Immature natural killer cell (primary cell): ENCODE measurements at regions not wholly inside any gene's neighbourhood (a gene's known extent, or its start where the extent isn't known, plus 50 kb on each side); places are given as distances from the start of the nearest gene placed in this dataset.
"Not testable (repeated sequence)": the region's sequence is repeated elsewhere in the genome, so short reads cannot be mapped to it uniquely, and the experiment has no call there.

Experiments used
- DNase-seq, 3 donors: peaks; one replicate each; pipeline ENCODE4 v3.0.0; 2022; ENCODE audit warnings: mixed read lengths in 1 of 3
- H3K27ac Mint-ChIP-seq, 6 donors: one replicate each; pipeline ENCODE4 v1.8.0; 2020; ENCODE audit warnings: mixed read lengths in 6 of 6, mild to moderate bottlenecking in 5 of 6, inconsistent platforms in 4 of 6, moderate library complexity in 3 of 6
- H3K27me3 Mint-ChIP-seq, 3 donors: one replicate each; pipeline ENCODE4 v1.8.0; 2020 to 2021; ENCODE audit warnings: low read depth in 3 of 3, mild to moderate bottlenecking in 3 of 3, mixed read lengths in 3 of 3, moderate library complexity in 3 of 3, inconsistent platforms in 1 of 3
- H3K36me3 Mint-ChIP-seq, 3 donors: one replicate each; pipeline ENCODE4 v1.8.0; 2020; ENCODE audit warnings: mixed read lengths in 3 of 3, inconsistent platforms in 2 of 3, mild to moderate bottlenecking in 2 of 3
- H3K4me1 Mint-ChIP-seq, 2 donors: one replicate each; pipeline ENCODE4 v1.8.0; 2020; ENCODE audit warnings: inconsistent platforms in 2 of 2, mild to moderate bottlenecking in 2 of 2, mixed read lengths in 2 of 2, moderate library complexity in 1 of 2
- H3K4me3 Mint-ChIP-seq, 5 donors: one replicate each; pipeline ENCODE4 v1.8.0; 2020; ENCODE audit warnings: mild to moderate bottlenecking in 5 of 5, mixed read lengths in 5 of 5, inconsistent platforms in 3 of 5, moderate library complexity in 3 of 5
- H3K9me3 Mint-ChIP-seq, 6 donors: one replicate each; pipeline ENCODE4 v1.8.0; 2020; ENCODE audit warnings: mild to moderate bottlenecking in 6 of 6, mixed read lengths in 6 of 6, inconsistent platforms in 4 of 6, moderate library complexity in 3 of 6

DNA sequence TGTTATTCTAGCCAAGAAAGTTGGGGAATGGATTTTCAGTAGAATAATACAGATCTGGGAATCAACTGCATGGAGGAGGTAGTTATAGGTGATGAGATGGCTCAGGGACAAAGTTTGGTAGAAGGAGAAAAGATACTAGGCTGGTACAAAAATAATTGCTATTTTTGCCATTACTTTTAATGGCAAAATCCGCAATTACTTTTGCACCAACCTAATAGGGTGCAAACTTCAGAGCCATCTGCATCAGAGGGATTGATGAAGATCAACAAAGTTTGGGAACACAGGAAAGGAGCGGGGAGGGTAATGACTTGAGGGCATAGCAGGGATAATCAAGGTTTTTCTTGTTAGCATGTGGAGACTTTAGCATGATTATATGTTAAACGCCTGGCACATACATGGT, 178.7 kb upstream of the ROPN1B start:
- not testable (repeated sequence) for H3K9me3 Mint-ChIP-seq, H3K27ac Mint-ChIP-seq, DNase-seq, H3K4me3 Mint-ChIP-seq, H3K36me3 Mint-ChIP-seq, H3K4me1 Mint-ChIP-seq
- peaks cover 1 to 11% (median 3%) of the 10 kb centered on the region in 3 donors for H3K27me3 Mint-ChIP-seq

DNA sequence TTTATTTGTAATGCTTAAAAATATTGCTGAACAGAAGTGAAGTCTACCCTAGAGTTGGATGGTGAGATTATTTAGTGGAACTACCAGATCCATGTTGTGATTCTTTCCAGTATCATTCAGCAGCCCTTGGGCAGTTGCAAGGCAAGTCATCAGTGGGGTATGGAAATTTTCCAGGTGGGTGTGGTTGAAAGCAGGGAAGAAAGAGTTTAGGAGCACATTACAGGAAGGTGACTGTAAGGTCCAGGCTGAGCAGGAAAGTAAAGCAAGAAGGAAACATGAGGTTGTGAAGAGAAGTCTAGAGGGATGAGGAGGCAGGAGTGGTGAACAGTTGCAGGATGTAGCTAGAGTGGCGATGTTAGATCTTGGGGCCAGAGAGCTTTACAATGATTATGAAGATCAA, 178.0 kb upstream of the ROPN1B start:
- H3K36me3 Mint-ChIP-seq, H3K4me1 Mint-ChIP-seq, H3K27ac Mint-ChIP-seq, H3K9me3 Mint-ChIP-seq, DNase-seq, H3K4me3 Mint-ChIP-seq: not testable (repeated sequence)
- peaks cover 0 to 11% (median 1%) of the 10 kb centered on the region in 3 donors for H3K27me3 Mint-ChIP-seq

DNA sequence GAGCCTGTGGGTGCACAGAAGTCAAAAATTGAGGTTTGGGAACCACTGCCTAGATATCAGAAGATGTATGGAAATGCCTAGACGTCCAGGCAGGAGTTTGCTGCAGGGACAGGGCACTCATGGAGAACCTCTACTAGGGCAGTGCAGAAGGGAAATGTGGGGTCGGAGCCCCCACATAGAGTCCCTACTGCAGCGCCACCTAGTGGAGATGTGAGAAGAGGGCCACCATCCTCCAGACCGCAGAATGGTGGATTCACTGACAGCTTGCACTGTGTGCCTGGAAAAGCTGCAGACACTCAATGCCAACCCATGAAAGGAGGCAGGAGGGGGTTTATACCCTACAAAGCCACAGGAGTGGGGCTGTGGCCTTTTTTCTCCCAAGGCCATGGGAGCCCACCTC, 159.0 kb upstream of the ROPN1B start:
- DNase-seq, H3K27ac Mint-ChIP-seq, H3K4me1 Mint-ChIP-seq, H3K4me3 Mint-ChIP-seq: not testable (repeated sequence)
- Mint-ChIP-seq H3K9me3 (peaks cover 12 to 57% (median 25%) of the 10 kb centered on the region in 6 donors), H3K27me3 (peaks cover 4 to 16% (median 11%) of the 10 kb centered on the region in 3 donors), H3K36me3 (peaks cover 0 to 16% (median 7%) of the 10 kb centered on the region in 3 donors)

DNA sequence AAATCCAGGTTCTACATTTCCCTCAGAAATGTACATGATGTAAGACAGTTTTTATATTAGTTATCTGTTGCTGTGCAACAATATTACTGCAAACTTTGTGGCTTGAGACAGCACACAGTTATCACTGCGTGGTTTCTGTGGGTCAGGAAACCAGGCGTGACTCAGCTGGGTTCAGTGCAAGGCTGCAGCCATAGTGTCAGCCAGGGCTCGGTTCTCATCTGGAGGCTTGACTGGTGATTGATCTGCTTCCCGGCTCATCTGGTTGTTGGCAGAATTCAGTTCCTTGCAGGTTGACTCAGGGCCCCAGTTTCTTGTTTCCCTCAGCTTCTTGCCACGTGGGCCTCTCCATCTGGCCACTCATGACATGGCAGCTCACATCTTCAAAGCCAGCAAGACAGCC, 146.8 kb upstream of the ROPN1B start:
- peak overlapping the region in 3 of 6 donors; percentile 74 to 81 (median 79) for H3K27ac Mint-ChIP-seq
- not testable (repeated sequence) for H3K36me3 Mint-ChIP-seq, H3K9me3 Mint-ChIP-seq
- peak; percentile 33 to 68 (median 54) for DNase-seq
- H3K27me3 Mint-ChIP-seq, result peaks cover 0 to 18% (median 2%) of the 10 kb centered on the region in 3 donors
- peaks cover 8 to 20% of the 10 kb centered on the region in 2 donors for H3K4me1 Mint-ChIP-seq
- peak overlapping the region in 3 of 5 donors; percentile 33 to 64 (median 57) for H3K4me3 Mint-ChIP-seq

DNA sequence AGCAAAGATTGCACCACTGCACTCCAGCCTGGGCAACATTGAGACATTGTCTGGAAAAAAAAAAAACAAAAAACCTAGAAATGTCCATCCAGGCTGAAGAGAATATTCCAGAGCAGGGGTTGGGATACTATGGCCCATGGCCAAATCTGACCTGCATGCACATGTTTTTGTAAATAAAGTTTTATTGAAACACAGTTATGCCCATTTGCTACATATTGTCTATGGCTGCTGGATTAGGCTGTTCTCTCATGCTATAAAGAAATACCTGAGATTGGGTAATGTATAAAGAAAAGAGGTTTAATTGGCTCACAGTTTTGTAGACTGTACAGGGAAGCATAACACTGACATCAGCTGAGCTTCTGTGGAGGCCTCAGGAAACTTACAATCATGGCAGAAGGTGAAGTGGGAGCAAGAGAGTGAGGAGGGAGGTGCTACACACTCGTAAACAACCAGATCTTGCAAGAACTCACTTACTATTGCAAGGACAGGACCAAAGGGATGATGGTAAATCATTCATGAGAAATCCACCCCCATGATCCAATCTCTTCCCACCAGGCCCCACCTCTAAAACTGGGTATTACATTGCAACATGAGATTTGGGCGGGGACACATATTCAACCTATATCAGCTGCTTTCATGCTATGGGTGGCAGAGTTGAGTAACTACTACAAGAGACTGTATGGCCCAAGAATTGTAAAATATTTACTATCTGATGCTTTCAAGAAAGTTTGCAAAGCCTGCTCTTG, 137.8 kb upstream of the ROPN1B start:
- not testable (repeated sequence) for H3K4me3 Mint-ChIP-seq, H3K36me3 Mint-ChIP-seq, H3K27ac Mint-ChIP-seq, DNase-seq, H3K27me3 Mint-ChIP-seq, H3K4me1 Mint-ChIP-seq
- H3K9me3 Mint-ChIP-seq, result peaks cover 11 to 18% (median 13%) of the 10 kb centered on the region in 6 donors

DNA sequence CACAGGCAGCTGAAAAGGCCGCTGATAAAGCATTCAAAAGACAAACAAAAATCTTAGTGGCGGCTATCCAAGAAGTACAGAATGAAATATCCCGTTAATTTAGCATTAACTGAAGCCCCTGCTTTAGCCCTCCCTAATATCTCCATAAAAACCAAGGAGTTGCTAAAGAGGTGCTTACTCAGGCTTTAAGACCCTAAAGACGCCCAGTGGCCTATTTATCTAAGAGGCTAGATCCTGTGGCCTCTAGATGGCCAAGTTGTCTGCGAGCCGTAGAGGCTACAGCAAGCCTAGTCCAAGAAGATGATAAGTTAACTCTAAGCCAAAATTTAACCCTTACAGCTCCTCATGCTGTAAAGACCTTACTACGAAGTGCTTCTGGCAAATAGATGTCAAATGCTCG, 133.4 kb upstream of the ROPN1B start:
- H3K4me1 Mint-ChIP-seq, H3K9me3 Mint-ChIP-seq, DNase-seq, H3K27me3 Mint-ChIP-seq, H3K36me3 Mint-ChIP-seq: not testable (repeated sequence)
- H3K4me3 Mint-ChIP-seq, result peak overlapping the region in 1 of 5 donors; percentile 95
- peak overlapping the region in 2 of 6 donors; percentile 93 to 97 for H3K27ac Mint-ChIP-seq

DNA sequence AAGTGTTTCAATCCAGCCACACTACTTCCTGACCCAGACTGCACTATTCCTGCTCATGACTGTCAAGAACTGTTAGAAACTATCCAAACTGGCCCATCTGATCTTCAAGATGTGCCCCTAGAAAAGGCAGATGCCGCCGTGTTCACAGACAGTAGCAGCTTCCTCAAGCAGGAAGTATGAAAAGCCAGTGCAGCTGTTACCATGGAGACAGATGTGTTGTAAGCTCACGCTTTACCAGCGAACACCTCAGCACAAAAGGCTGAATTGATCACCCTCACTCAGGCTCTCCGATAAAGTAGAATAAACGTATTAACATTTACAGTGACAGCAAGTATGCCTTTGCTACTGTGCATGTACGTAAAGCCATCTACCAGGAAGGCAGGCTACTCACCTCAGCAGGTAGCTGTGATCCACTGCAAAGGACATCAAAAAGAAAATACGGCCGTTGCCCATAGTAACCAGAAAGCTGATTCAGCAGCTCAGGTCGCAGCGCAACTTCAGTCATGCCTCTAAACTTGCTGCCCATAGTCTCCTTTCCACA, 132.9 kb upstream of the ROPN1B start:
- not testable (repeated sequence) for H3K4me1 Mint-ChIP-seq, H3K27me3 Mint-ChIP-seq, H3K36me3 Mint-ChIP-seq, H3K9me3 Mint-ChIP-seq
- Mint-ChIP-seq H3K4me3 (peak overlapping the region in 1 of 5 donors; percentile 95), H3K27ac (peak overlapping the region in 2 of 6 donors; percentile 93 to 97)
- DNase-seq, result peak in 1 of 3 donors; percentile 62

DNA sequence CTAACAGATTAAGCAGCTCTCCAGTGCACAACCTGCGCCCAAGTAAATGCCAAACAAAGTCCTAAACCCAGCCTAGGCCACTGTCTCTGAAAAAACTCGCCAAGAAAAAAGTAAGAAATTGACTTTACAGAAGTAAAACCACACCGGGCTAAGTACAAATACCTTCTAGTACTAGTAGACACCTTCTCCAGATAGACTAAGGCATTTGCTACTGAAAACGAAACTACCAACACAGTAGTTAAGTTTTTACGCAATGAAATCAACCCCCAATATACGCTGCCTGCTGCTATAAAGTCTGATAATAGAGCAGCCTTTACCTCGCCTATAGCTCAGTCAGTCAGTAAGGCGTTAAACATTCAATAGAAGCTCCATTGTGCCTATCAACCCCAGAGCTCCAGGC, 132.2 kb upstream of the ROPN1B start:
- H3K9me3 Mint-ChIP-seq, H3K4me1 Mint-ChIP-seq, H3K27me3 Mint-ChIP-seq, H3K36me3 Mint-ChIP-seq: not testable (repeated sequence)
- Mint-ChIP-seq H3K4me3 (peak overlapping the region in 1 of 5 donors; percentile 95), H3K27ac (peak overlapping the region in 3 of 6 donors; percentile 65 to 97 (median 93))
- peak in 1 of 3 donors; percentile 33 for DNase-seq

DNA sequence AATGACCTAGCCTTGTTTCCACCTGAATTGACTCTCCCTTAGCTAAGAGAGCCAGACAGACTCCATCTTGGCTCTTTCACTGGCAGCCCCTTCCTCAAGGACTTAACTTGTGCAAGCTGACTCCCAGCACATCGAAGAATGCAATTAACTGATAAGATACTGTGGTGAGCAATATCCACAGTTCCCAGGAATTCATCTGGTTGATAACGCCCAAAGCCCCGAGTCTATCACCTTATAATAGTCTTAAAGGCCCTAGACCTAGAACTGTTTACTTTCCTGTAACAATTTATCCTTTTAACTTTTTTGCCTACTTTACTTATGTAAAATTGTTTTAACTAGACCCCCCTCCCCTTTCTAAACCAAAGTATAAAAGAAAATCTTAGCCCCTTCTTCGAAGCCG, 130.1 kb upstream of the ROPN1B start:
- H3K9me3 Mint-ChIP-seq, H3K27ac Mint-ChIP-seq, H3K4me1 Mint-ChIP-seq, DNase-seq, H3K4me3 Mint-ChIP-seq, H3K27me3 Mint-ChIP-seq, H3K36me3 Mint-ChIP-seq: not testable (repeated sequence)

DNA sequence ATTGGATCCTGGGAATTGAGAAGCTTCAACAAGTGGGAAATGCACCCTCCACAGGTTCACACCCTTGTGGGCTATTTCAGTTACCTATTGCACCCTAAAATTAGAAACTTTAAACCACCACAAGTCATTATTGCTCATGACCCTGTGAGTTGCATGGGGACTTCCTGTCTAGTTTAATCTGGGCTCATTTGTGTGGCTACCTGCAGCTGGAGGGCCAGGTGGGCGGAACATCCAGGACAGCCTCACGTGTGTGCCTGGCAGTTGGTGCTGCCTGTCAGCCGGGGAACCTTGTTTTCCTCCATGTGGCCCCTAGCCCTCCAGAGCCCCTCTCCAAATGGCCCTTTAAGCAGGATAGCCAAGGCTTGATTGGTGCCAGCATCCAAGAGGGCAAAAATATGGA, 128.5 kb upstream of the ROPN1B start:
- DNase-seq, H3K4me3 Mint-ChIP-seq, H3K27ac Mint-ChIP-seq, H3K9me3 Mint-ChIP-seq, H3K4me1 Mint-ChIP-seq, H3K27me3 Mint-ChIP-seq, H3K36me3 Mint-ChIP-seq: not testable (repeated sequence)

DNA sequence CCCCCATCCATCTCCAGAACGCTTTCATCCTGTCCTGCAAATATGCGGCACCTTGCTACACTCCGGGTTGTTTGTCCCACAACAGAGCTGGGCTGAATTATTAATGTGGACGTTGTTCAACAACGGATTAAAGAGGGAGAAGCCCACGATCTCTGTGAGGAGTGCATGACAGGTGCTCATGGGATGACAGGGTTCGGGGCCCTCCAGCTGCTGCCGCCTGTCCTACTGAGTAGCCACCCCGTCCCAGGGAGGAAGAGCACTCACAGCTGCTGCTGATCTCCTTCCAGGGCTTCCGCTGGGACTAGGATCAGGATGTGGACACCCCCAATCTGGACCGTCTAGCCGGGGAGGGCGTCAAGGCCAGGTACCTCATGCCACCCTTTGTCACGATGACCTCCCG, 121.0 kb upstream of the ROPN1B start:
- not testable (repeated sequence) for H3K9me3 Mint-ChIP-seq, H3K4me3 Mint-ChIP-seq, DNase-seq, H3K4me1 Mint-ChIP-seq, H3K36me3 Mint-ChIP-seq, H3K27ac Mint-ChIP-seq
- peaks cover 2 to 12% (median 4%) of the 10 kb centered on the region in 3 donors for H3K27me3 Mint-ChIP-seq

DNA sequence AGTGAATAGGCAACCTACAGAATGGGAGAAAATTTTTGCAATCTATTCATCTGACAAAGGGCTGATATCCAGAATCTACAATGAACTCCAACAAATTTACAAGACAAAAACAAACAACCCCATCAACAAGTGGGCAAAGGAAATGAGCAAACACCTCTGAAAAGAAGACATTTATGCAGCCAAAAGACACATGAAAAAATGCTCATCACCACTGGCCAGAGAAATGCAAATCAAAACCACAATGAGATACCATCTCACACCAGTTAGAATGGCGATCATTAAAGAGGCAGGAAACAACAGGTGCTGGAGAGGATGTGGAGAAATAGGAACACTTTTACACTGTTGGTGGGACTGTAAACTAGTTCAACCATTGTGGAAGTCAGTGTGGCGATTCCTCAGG, 114.0 kb upstream of the ROPN1B start:
- H3K36me3 Mint-ChIP-seq, H3K27ac Mint-ChIP-seq, H3K9me3 Mint-ChIP-seq, DNase-seq, H3K4me1 Mint-ChIP-seq, H3K4me3 Mint-ChIP-seq: not testable (repeated sequence)
- peaks cover 3 to 12% (median 3%) of the 10 kb centered on the region in 3 donors for H3K27me3 Mint-ChIP-seq

DNA sequence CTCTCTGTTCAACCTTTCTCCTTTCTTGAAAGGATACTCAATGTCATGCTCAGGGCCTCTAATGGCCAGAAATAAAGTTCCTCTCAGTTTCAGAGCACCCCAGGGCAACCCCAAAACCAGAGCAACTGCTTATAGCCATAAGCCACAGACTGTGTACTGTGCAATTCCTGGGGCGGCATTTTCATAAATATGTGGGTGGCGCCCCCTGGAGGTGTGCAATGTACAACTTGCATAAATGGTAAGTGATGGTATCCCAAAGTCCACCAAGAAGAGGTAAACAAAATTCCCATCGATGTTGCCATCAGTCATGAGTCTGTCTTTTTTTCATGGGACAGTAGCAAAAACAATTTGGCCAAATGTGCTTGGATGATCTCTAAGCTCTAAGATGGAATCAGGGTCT, 108.4 kb upstream of the ROPN1B start:
- not testable (repeated sequence) for H3K27me3 Mint-ChIP-seq, H3K9me3 Mint-ChIP-seq, H3K36me3 Mint-ChIP-seq, DNase-seq, H3K4me3 Mint-ChIP-seq, H3K4me1 Mint-ChIP-seq, H3K27ac Mint-ChIP-seq

DNA sequence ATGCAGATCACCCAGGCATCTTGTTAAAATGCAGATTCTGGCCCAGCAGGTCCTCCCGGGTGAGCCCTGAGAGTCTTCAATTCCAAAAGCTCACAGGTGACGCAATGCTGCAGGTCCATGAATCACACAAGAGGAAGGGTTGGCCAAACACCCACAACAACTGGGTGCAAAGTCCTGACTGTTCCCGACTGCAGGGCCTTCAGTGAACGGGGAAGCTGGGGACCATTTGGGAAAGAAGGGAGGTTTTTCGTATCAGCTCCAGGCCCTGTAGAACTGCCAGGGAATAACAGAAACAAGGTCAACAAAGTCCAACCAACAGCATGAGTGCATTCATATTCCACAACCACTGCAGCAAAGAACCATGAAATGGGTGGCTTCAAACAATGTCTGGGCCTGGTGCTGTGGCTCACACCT, 106.1 kb upstream of the ROPN1B start:
- H3K27me3 Mint-ChIP-seq, H3K27ac Mint-ChIP-seq, H3K4me3 Mint-ChIP-seq, H3K4me1 Mint-ChIP-seq, DNase-seq, H3K9me3 Mint-ChIP-seq, H3K36me3 Mint-ChIP-seq: not testable (repeated sequence)

DNA sequence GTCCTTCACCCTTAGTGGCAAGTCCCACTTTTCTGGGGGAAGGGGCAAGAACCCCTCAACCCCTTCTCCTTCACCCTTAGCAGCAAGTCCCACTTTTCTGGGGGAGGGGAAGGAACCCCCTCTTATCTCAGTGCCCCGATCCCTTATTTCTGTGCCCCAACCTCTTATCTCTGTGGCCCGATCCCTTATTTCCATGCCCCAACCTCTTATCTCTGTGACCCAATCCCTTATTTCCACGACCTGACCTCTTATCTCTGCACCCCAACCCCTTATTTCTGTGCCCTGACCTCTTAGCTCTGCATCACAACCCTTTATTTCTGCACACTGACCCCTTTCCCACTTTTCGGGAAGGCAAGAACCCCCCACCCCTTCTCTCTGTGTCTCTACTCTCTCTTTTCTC, 104.4 kb upstream of the ROPN1B start:
- not testable (repeated sequence) for H3K36me3 Mint-ChIP-seq, H3K4me3 Mint-ChIP-seq, DNase-seq, H3K9me3 Mint-ChIP-seq, H3K27ac Mint-ChIP-seq, H3K4me1 Mint-ChIP-seq, H3K27me3 Mint-ChIP-seq
